ENCODE measurements at regions not wholly inside any gene's neighbourhood (a gene's known extent, or its start where the extent isn't known, plus 50 kb on each side); places are given as distances from the start of the nearest gene placed in this dataset.

DNA sequence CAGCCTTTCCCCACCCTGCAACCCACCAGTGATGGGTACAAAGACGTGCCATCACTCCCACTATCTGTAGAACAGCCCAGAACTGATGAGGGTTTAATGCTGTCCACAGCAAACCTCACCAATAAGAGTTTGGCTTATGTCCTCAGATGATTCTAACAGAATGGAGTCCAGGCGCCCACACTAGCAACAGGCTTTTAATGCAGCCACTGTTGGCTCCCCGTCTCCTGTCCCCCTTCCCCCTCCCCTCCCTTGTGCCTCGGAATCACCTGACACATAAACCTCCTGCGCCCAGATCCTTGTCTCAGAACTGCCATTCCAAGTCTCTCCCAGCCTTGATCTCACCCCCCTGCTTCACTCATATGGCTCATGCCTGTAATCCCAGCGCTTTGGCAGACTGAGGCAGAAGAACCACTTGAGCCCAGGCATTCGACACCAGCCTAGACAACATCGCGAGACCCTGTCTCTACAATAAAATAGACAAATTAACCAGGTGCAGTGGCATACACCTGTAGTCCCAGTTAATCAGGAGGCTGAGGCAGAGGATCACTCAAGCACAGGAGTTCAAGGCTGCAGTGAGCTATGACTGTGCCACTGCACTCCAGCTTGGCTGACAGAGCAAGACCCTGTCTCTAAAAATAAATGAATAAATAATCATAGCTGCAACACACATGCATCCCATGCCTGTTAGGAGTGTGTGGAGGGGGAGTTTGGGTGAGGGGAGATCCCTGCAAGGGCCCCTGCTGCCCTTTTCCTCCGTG is 85.6 kb downstream of the SNX5 start:
- H3K4me3 ChIP-seq, result no peak overlapping the region
- H3K27me3 ChIP-seq, result peaks cover 0 to 6% (median 0%) of the 10 kb centered on the region in 4 donors
- TF ChIP-seq POLR2A (IDR thresholded peaks at IDR 0.05), result no peak
- TF ChIP-seq, protein P1, sequence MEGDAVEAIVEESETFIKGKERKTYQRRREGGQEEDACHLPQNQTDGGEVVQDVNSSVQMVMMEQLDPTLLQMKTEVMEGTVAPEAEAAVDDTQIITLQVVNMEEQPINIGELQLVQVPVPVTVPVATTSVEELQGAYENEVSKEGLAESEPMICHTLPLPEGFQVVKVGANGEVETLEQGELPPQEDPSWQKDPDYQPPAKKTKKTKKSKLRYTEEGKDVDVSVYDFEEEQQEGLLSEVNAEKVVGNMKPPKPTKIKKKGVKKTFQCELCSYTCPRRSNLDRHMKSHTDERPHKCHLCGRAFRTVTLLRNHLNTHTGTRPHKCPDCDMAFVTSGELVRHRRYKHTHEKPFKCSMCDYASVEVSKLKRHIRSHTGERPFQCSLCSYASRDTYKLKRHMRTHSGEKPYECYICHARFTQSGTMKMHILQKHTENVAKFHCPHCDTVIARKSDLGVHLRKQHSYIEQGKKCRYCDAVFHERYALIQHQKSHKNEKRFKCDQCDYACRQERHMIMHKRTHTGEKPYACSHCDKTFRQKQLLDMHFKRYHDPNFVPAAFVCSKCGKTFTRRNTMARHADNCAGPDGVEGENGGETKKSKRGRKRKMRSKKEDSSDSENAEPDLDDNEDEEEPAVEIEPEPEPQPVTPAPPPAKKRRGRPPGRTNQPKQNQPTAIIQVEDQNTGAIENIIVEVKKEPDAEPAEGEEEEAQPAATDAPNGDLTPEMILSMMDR (IDR thresholded peaks at IDR 0.05), result no peak
- no peak for DNase-seq
- intact Hi-C loops (cut with DNase I), result no loop called here
- WGBS, 2 donors, result 83 to 85% methylated on average over 6 to 10 of the region's 10 CpGs
- no peaks in the 10 kb centered on the region for H3K36me3 ChIP-seq
- peaks cover 0 to 14% (median 10%) of the 10 kb centered on the region in 3 donors for H3K4me1 ChIP-seq
- H3K9me3 ChIP-seq, result no peaks in the 10 kb centered on the region
- no peak overlapping the region for H3K27ac ChIP-seq

DNA sequence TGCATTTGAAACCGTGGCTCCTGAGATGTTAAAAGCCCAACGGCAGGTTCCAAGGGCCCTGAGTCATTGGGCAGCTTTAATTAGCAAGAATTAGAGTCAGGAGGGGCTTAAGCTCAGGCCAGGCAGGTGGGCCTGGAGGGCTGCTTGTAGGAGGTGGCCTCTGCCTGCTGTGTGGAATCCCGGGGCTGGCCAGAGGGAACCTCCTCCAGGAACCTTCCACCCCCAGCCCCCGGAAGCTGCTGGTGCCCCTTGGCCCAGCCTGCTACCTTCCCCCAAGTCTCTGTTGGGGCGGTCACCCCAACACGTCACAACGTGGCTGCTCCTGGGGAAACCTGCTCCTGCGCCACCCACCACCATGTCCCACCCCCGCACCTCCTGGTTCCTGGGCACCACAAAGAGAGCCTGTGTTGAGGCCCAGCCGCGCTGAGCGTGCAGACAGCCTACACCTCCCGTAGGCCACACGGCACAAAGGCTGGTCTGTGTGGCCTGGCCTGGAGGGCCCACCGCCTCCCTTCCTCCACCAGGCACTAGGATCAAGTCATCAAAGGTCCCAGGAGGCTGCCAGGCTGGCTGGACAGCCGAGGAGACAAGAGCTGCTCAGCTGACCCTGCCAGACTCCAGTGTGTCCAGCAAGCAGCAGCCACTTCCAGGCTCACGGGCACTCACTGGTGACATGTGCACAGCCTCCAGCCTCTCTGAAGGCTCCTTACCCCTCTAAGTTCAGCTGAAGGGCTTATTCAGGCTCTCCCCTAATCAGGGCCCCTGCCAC is 86.3 kb downstream of the SNX5 start:
- no peaks in the 10 kb centered on the region for H3K9me3 ChIP-seq
- WGBS, 2 donors, result 35 to 80% methylated on average over 2 to 6 of the region's 17 CpGs
- intact Hi-C loops (cut with DNase I), result no loop called here
- peaks cover 0 to 14% (median 10%) of the 10 kb centered on the region in 3 donors for H3K4me1 ChIP-seq
- peaks cover 0 to 6% (median 0%) of the 10 kb centered on the region in 4 donors for H3K27me3 ChIP-seq
- TF ChIP-seq, protein P1 (IDR thresholded peaks at IDR 0.05), result no peak
- no peak for TF ChIP-seq POLR2A (IDR thresholded peaks at IDR 0.05)
- H3K4me3 ChIP-seq, result no peak overlapping the region
- H3K27ac ChIP-seq, result no peak overlapping the region
- H3K36me3 ChIP-seq, result no peaks in the 10 kb centered on the region
- no peak for DNase-seq

DNA sequence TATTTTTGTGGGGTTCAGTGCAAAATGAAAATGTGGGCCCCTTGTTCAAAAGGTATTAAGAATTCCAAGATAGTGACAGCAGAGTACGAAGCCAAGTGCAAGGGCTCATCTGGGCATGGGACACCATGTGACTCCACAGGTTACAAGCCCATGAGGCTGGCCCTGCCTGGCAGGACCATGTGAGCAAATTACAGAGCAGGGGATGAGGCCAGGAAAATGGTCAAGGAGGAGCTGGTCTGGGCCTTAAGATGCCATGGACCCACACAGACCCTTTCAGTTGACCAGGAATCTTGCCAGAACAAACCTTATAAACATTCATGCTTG is 86.9 kb downstream of the SNX5 start:
- WGBS, 2 donors, result 85 to 100% methylated on average over 1 of the region's 1 CpG
- Histone ChIP-seq H3K27ac (no peak overlapping the region), H3K36me3 (no peaks in the 10 kb centered on the region), H3K4me1 (peaks cover 0 to 14% (median 10%) of the 10 kb centered on the region in 3 donors), H3K4me3 (no peak overlapping the region), H3K9me3 (no peaks in the 10 kb centered on the region), H3K27me3 (peaks cover 0 to 6% (median 0%) of the 10 kb centered on the region in 4 donors)
- DNase-seq, result no peak
- intact Hi-C loops (cut with DNase I), result no loop called here
- TF ChIP-seq, protein P1 (IDR thresholded peaks at IDR 0.05), result no peak
- TF ChIP-seq POLR2A (IDR thresholded peaks at IDR 0.05), result no peak

DNA sequence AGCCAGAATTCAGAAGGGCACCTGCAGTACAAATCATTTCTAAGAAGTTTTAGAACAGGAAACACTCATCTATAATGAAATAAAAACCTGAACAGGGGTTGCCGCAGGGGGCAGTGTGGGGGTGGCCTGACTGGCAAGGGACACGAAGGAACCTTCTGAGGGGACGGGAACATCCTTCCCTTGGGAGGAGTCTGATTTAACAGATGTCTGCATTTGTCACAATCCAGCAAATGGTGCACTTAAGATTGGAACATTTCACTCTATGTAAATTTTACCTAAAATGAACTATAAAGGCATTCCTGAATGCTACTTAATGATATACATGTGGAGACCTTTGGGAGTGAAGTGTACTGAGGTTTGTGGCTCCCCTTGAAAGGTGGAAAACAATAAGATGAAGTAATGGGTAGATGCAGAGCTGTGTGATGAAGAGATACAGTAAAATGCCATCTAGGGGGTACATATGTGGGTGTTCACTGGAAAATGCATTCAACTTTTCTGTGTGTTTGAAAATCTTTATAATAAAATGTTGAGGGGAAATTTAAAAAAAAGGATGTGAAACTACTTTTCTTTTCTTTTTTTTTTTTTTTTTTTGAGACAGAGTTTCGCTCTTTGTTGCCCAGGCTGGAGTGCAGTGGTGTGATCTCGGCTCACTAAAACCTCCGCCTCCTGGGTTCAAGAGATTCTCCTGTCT is 89.5 kb downstream of the SNX5 start:
- H3K4me1 ChIP-seq, result peaks cover 21 to 32% (median 22%) of the 10 kb centered on the region in 3 donors
- H3K27me3 ChIP-seq, result peaks cover 0 to 6% (median 0%) of the 10 kb centered on the region in 4 donors
- no peak for DNase-seq
- no peak for TF ChIP-seq POLR2A (IDR thresholded peaks at IDR 0.05)
- TF ChIP-seq, protein P1 (IDR thresholded peaks at IDR 0.05), result no peak
- intact Hi-C loops (cut with DNase I), result no loop called here
- H3K36me3 ChIP-seq, result no peaks in the 10 kb centered on the region
- no peak overlapping the region for H3K27ac ChIP-seq
- no peaks in the 10 kb centered on the region for H3K9me3 ChIP-seq
- 65 to 76% methylated on average over 6 of the region's 6 CpGs for WGBS, 2 donors
- H3K4me3 ChIP-seq, result no peak overlapping the region
